Gastrocnemius medialis (tissue), 4 donors: ENCODE measurements at regions not wholly inside any gene's neighbourhood (a gene's known extent, or its start where the extent isn't known, plus 50 kb on each side); places are given as distances from the start of the nearest gene placed in this dataset.

Source experiments
- POLR2A ChIP-seq, 2 donors: fragments of 450-650 bp; IDR thresholded peaks; one replicate each; pipeline ENCODE4 v1.6.1; 2017; ENCODE audit warnings: antibody characterized with exemption in 2 of 2, mild to moderate bottlenecking in 2 of 2, moderate library complexity in 2 of 2
- TF ChIP-seq, protein P1 (sequence below), 5 experiments: fragments of 450-650 bp in 3 of 5; fragments of 200-600 bp in 2 of 5; sonication (generic) in 2 of 5; IDR thresholded peaks in 4 of 5; conservative IDR thresholded peaks in 1 of 5; 1 replicate in 4 of 5; 2 replicates in 1 of 5; pipeline ENCODE4 v1.5.1; 2016 to 2019; ENCODE audit warnings: antibody characterized with exemption in 5 of 5, mild to moderate bottlenecking in 3 of 5, moderate library complexity in 3 of 5

DNA sequence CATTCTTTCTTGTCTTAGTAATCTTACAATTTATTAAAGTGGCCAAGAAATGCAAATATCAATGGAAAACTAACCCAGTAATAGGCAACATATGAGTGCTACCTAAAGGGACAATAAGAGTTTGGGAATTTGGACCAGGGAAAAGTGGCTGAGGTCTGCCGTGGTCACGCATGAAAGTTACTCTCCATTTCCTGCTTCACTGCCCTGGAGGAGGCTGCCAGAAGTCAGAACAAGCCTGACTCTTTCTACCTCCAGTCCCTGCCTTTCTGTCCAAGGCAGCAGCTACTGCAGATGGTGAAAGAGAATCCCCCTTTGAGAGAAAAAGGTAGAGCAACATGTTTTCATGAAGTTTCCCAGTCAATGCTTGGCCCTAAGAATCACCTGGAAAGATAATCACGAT is 201.1 kb upstream of the ARGLU1 start:
- TF ChIP-seq, protein P1, sequence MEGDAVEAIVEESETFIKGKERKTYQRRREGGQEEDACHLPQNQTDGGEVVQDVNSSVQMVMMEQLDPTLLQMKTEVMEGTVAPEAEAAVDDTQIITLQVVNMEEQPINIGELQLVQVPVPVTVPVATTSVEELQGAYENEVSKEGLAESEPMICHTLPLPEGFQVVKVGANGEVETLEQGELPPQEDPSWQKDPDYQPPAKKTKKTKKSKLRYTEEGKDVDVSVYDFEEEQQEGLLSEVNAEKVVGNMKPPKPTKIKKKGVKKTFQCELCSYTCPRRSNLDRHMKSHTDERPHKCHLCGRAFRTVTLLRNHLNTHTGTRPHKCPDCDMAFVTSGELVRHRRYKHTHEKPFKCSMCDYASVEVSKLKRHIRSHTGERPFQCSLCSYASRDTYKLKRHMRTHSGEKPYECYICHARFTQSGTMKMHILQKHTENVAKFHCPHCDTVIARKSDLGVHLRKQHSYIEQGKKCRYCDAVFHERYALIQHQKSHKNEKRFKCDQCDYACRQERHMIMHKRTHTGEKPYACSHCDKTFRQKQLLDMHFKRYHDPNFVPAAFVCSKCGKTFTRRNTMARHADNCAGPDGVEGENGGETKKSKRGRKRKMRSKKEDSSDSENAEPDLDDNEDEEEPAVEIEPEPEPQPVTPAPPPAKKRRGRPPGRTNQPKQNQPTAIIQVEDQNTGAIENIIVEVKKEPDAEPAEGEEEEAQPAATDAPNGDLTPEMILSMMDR (IDR thresholded peaks at IDR 0.05 in 4 of 5, conservative IDR thresholded peaks at IDR 0.05 in 1 of 5): no peak
- no peak for TF ChIP-seq POLR2A (IDR thresholded peaks at IDR 0.05)
